Lung (tissue), 11 donors: ENCODE measurements at regions not wholly inside any gene's neighbourhood (a gene's known extent, or its start where the extent isn't known, plus 50 kb on each side); places are given as distances from the start of the nearest gene placed in this dataset.

Experiments
- ATAC-seq: fragments of 200-7000 bp; cut with Tn5 transposase; one replicate; pipeline ENCODE4 v1.9.1; 2020; ENCODE audit warnings: moderate number of reproducible peaks; ENCODE audit not compliant: insufficient read depth, low FRiP score
- DNase-seq, 3 donors: peaks; one replicate each; pipeline ENCODE4 v3.0.0-alpha.2; 2013 to 2017
- H3K27ac ChIP-seq, 2 donors: one replicate each; pipeline ENCODE4 v1.5.1; 2013; ENCODE audit warnings: mild to moderate bottlenecking in 2 of 2, moderate library complexity in 2 of 2, control low read depth in 1 of 2, inconsistent platforms in 1 of 2, low read depth in 1 of 2, low read length in 1 of 2
- H3K27me3 ChIP-seq, 3 donors: one replicate each; pipeline ENCODE4 v1.5.1; 2013; ENCODE audit warnings: low read length in 2 of 3; ENCODE audit not compliant: control insufficient read depth in 3 of 3, insufficient read depth in 3 of 3
- H3K36me3 ChIP-seq, 4 donors: one replicate each; pipeline ENCODE4 v1.5.1; 2013; ENCODE audit warnings: low read length in 4 of 4, mild to moderate bottlenecking in 1 of 4, moderate library complexity in 1 of 4; ENCODE audit not compliant: control insufficient read depth in 4 of 4, insufficient read depth in 4 of 4
- H3K4me1 ChIP-seq, 5 donors: one replicate each; pipeline ENCODE4 v1.5.1; 2013; ENCODE audit warnings: low read length in 5 of 5, mild to moderate bottlenecking in 2 of 5, moderate library complexity in 1 of 5; ENCODE audit not compliant: control insufficient read depth in 5 of 5, insufficient read depth in 5 of 5
- H3K4me3 ChIP-seq: one replicate; pipeline ENCODE4 v1.5.1; 2013; ENCODE audit warnings: mild to moderate bottlenecking, control low read depth, moderate library complexity
- H3K9ac ChIP-seq, 2 donors: one replicate each; pipeline ENCODE4 v1.5.1; 2013; ENCODE audit warnings: low read length in 2 of 2, control low read depth in 1 of 2; ENCODE audit not compliant: insufficient read depth in 1 of 2
- H3K9me3 ChIP-seq, 4 donors: one replicate each; pipeline ENCODE4 v1.5.1; 2013; ENCODE audit warnings: low read length in 3 of 4, mild to moderate bottlenecking in 1 of 4, moderate library complexity in 1 of 4; ENCODE audit not compliant: control insufficient read depth in 4 of 4, insufficient read depth in 3 of 4
- CTCF ChIP-seq: IDR thresholded peaks from 2 replicates; pipeline ENCODE4 v1.5.1; 2012; ENCODE audit warnings: mild to moderate bottlenecking; ENCODE audit errors: control extremely low read depth, extremely low read depth
- WGBS, 2 donors: extraction: QIAGEN DNeasy Blood & Tissue Kit; methylation state at CpG; one replicate each; pipeline ENCODE4 v1.1.7; 2013; 5-methylcytosine and 5-hydroxymethylcytosine counted together
- donor health status: control.
- donor health status: control.
- donor health status: Bipolar disorder and iron deficiency.
- donor health status: healthy.
- donor health status: DM: yes; HTN: yes; CAD: no.

GRCh38 chr3:65166531-65166930 lies 478.7 kb upstream of the ADAMTS9 start:
- Histone ChIP-seq H3K27ac (no peak overlapping the region), H3K27me3 (no peaks in the 10 kb centered on the region), H3K36me3 (no peaks in the 10 kb centered on the region), H3K9ac (no peak overlapping the region), H3K4me1 (peaks cover 0 to 8% (median 0%) of the 10 kb centered on the region in 5 donors), H3K4me3 (no peak overlapping the region), H3K9me3 (peaks cover 0 to 2% (median 0%) of the 10 kb centered on the region in 4 donors)
- no peak for TF ChIP-seq CTCF
- DNase-seq: no peak
- ATAC-seq: no peak

DNA sequence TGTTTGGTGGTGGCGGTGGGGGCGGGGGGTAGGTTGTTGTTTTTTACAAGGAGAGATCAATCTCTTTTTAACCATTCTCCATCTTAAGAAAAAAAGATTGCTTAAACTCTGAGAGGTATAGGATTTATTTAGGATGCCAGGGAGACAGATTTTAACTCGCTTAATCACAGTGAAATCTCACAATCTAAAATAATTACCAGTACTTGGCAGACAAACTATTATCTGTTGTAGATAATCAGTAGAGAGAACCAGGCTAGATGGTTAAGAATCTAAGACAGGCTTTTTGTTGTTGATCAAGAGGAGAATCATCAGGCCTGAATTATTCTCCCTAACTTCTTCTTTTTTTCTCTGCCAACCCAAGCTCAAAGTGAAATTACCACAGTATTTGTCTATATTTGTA lies 470.2 kb upstream of the ADAMTS9 start:
- H3K27ac ChIP-seq: no peak overlapping the region
- no peak for TF ChIP-seq CTCF
- DNase-seq: no peak
- no peak overlapping the region for H3K4me3 ChIP-seq
- no peaks in the 10 kb centered on the region for H3K27me3 ChIP-seq
- H3K9ac ChIP-seq: no peak overlapping the region
- no peaks in the 10 kb centered on the region for H3K36me3 ChIP-seq
- ATAC-seq: no peak
- H3K4me1 ChIP-seq: no peaks in the 10 kb centered on the region
- WGBS, 2 donors: 92% methylated on average over 3 of the region's 3 CpGs
- H3K9me3 ChIP-seq: peaks cover 0 to 4% (median 0%) of the 10 kb centered on the region in 4 donors

DNA sequence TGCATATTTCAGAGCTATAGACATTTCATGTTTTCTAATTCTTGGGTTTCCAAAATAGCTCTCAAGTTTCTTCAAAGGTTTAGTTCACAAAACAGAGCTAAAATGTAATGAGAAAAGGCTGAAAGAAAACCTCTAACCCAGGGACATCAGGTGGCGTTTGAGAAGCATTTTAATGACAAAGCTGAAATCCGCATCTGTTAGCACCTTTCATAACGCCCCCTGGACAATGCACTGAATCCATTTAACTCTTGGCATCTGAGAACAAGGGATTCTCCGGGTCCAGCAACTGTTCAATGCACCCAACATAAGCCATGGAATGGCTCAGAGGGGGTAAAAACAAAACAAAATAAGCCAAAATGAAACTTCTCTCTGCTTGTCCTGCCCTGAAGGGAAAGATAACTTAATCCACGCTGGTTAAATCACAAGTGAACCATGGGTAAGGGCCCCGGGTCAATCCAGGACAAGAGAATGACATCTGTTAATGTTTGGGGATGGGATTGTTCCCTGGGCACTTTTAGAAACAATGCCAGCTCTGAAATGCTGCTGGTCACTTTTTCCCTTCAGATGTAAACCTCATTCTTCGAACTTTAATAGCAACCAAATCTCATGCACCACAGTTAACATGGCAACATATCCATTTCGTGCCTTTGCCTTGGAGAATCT lies 466.2 kb upstream of the ADAMTS9 start:
- Histone ChIP-seq H3K27ac (no peak overlapping the region), H3K4me1 (peaks cover 0 to 8% (median 0%) of the 10 kb centered on the region in 5 donors), H3K36me3 (no peaks in the 10 kb centered on the region), H3K9ac (no peak overlapping the region), H3K27me3 (no peaks in the 10 kb centered on the region), H3K4me3 (no peak overlapping the region), H3K9me3 (no peaks in the 10 kb centered on the region)
- ATAC-seq (no peak), DNase-seq (no peak)
- TF ChIP-seq CTCF: no peak
- 80 to 83% methylated on average over 8 of the region's 8 CpGs for WGBS, 2 donors

- ATAC-seq (no peak), DNase-seq (peak; percentile 18 to 76 (median 55))
- H3K9me3 ChIP-seq: no peaks in the 10 kb centered on the region
- no peaks in the 10 kb centered on the region for H3K36me3 ChIP-seq
- no peak overlapping the region for H3K27ac ChIP-seq
- H3K9ac ChIP-seq: no peak overlapping the region
- H3K27me3 ChIP-seq: no peaks in the 10 kb centered on the region
- peaks cover 0 to 8% (median 0%) of the 10 kb centered on the region in 5 donors for H3K4me1 ChIP-seq
- TF ChIP-seq CTCF: no peak
- WGBS, 2 donors: 69 to 81% methylated on average over 6 of the region's 6 CpGs
- no peak overlapping the region for H3K4me3 ChIP-seq
These were observed 463.9 kb upstream of the ADAMTS9 start for GRCh38 chr3:65151666-65152065.
